ENCODE measurements at regions not wholly inside any gene's neighbourhood (a gene's known extent, or its start where the extent isn't known, plus 50 kb on each side); places are given as distances from the start of the nearest gene placed in this dataset.

- Histone ChIP-seq H3K27me3 (no peaks in the 10 kb centered on the region), H3K4me3 (no peak overlapping the region), H3K27ac (no peak overlapping the region), H3K36me3 (no peaks in the 10 kb centered on the region), H3K4me1 (no peaks in the 10 kb centered on the region), H3K9me3 (no peaks in the 10 kb centered on the region)
- DNase-seq (no peak), ATAC-seq (no peak)
- 85% methylated on average over 2 of the region's 3 CpGs for WGBS (ENCODE audit: insufficient coverage, low coverage, low lambda C conversion rate, missing lambda C conversion rate)
- intact Hi-C loops (cut with DNase I) = no loop called here
- no peak for TF ChIP-seq CTCF (IDR thresholded peaks at IDR 0.05)
- TF ChIP-seq POLR2A (IDR thresholded peaks at IDR 0.05) = no peak
Observed at GRCh38 chr2:225994748-225995405, 595.4 kb downstream of the NYAP2 start.

GRCh38 chr2:225993430-225993829 lies 593.9 kb downstream of the NYAP2 start:
- H3K27me3 ChIP-seq = no peaks in the 10 kb centered on the region
- H3K27ac ChIP-seq = no peak overlapping the region
- no peaks in the 10 kb centered on the region for H3K4me1 ChIP-seq
- no peaks in the 10 kb centered on the region for H3K9me3 ChIP-seq
- H3K36me3 ChIP-seq = no peaks in the 10 kb centered on the region
- WGBS (ENCODE audit: insufficient coverage, low coverage, low lambda C conversion rate, missing lambda C conversion rate) = 58% methylated on average over 2 of the region's 2 CpGs
- TF ChIP-seq CTCF (IDR thresholded peaks at IDR 0.05) = no peak
- TF ChIP-seq POLR2A (IDR thresholded peaks at IDR 0.05) = no peak
- intact Hi-C loops (cut with DNase I) = no loop called here
- DNase-seq = no peak
- no peak overlapping the region for H3K4me3 ChIP-seq
- no peak for ATAC-seq

GRCh38 chr2:225989809-225990208 lies 590.3 kb downstream of the NYAP2 start:
- TF ChIP-seq POLR2A (IDR thresholded peaks at IDR 0.05) = no peak
- 90% methylated on average over 4 of the region's 4 CpGs for WGBS (ENCODE audit: insufficient coverage, low coverage, low lambda C conversion rate, missing lambda C conversion rate)
- no peaks in the 10 kb centered on the region for H3K4me1 ChIP-seq
- no peaks in the 10 kb centered on the region for H3K36me3 ChIP-seq
- H3K27ac ChIP-seq = no peak overlapping the region
- H3K4me3 ChIP-seq = no peak overlapping the region
- no peak for ATAC-seq
- no peaks in the 10 kb centered on the region for H3K9me3 ChIP-seq
- intact Hi-C loops (cut with DNase I) = no loop called here
- H3K27me3 ChIP-seq = no peaks in the 10 kb centered on the region
- DNase-seq = no peak

GRCh38 chr2:225980372-225980771 lies 580.9 kb downstream of the NYAP2 start:
- intact Hi-C loops (cut with DNase I) = no loop called here
- 88% methylated on average over 5 of the region's 7 CpGs for WGBS (ENCODE audit: insufficient coverage, low coverage, low lambda C conversion rate, missing lambda C conversion rate)
- no peak for TF ChIP-seq CTCF (IDR thresholded peaks at IDR 0.05)
- no peak for TF ChIP-seq POLR2A (IDR thresholded peaks at IDR 0.05)

GRCh38 chr2:225971433-225971832 lies 571.9 kb downstream of the NYAP2 start:
- H3K4me3 ChIP-seq = no peak overlapping the region
- H3K36me3 ChIP-seq = no peaks in the 10 kb centered on the region
- no peaks in the 10 kb centered on the region for H3K9me3 ChIP-seq
- no peak for TF ChIP-seq CTCF (IDR thresholded peaks at IDR 0.05)
- no peak for TF ChIP-seq POLR2A (IDR thresholded peaks at IDR 0.05)
- ATAC-seq (no peak), DNase-seq (no peak)
- H3K4me1 ChIP-seq = no peaks in the 10 kb centered on the region
- WGBS (ENCODE audit: insufficient coverage, low coverage, low lambda C conversion rate, missing lambda C conversion rate) = 46% methylated on average over 3 of the region's 3 CpGs
- H3K27me3 ChIP-seq = no peaks in the 10 kb centered on the region
- H3K27ac ChIP-seq = no peak overlapping the region
- intact Hi-C loops (cut with DNase I) = no loop called here

More at GRCh38 chr2:225980372-225980771, 580.9 kb downstream of the NYAP2 start:
- Histone ChIP-seq H3K4me1 (no peaks in the 10 kb centered on the region), H3K9me3 (no peaks in the 10 kb centered on the region), H3K27ac (no peak overlapping the region), H3K36me3 (no peaks in the 10 kb centered on the region), H3K4me3 (no peak overlapping the region), H3K27me3 (no peaks in the 10 kb centered on the region)
- ATAC-seq = no peak
- DNase-seq = no peak
